GM21390 (cell line): ENCODE measurements at regions not wholly inside any gene's neighbourhood (a gene's known extent, or its start where the extent isn't known, plus 50 kb on each side); places are given as distances from the start of the nearest gene placed in this dataset.
A peak's percentile ranks its signal among the peaks of the same experiment; 100 is the strongest.
"Not testable (repeated sequence)": the region's sequence is repeated elsewhere in the genome, so short reads cannot be mapped to it uniquely, and the experiment has no call there.

ENCODE experiments used
- ATAC-seq: cut with Tn5 transposase; IDR thresholded peaks from one replicate; pipeline ENCODE4 v1.9.1; 2021; ENCODE audit not compliant: unreplicated experiment

DNA sequence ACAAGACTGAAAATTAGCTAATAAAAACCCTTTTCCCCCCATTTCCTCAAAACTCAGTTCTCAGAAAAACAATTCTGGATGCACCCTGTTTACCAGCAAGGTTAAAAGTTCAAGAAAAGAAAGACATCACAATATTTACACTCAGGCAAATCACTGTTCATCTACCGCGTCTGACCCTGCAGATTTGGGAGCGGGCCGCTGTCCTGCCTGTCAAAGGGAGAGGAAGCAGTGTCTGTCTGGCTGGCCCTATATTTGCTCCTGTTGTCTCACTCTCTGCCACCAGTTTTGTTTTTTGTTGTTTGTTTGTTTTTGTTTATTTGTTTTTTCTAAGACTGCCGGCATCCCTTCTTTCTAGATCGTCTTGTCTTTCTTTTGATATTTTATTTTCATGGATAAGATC, 299.4 kb downstream of the BCL2L11 start:
- not testable (repeated sequence) for ATAC-seq

DNA sequence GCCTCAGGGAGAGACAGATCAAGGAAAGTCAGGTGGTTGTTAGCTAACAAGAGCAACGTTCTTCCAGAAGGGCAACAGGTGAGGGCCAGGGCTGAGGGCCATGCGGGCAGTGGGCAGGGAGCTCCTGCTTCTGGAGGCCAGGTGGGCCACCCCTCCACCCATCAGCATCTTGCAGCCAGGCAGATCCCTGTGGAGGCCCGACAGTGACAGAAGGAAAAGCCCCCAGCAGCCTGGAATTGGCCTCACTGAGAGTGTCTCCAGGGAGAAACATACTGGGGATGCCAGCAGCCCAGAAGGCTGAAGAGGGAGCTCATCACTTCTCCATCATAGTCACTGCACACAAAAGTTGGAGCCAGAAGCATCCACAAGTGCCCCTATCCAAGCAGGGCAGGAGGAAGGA, 300.1 kb downstream of the BCL2L11 start:
- not testable (repeated sequence) for ATAC-seq

DNA sequence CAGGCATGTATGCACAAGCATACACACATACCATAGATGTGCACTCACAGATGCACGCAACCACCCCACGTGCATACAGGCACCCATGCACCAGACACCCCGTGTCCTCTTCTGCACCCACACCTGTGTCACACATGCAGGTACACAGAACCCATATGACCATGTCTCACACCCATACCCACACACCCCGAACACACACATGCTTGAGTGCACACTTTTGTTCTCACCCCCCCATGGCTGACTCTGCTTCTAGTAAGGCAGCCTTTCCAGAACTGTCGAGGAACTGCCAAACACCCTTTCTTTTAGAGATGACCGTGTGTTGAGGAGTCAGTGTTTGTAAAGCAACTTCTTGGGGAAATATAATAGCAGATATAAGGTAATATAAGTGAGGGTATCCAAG, 301.2 kb downstream of the BCL2L11 start:
- ATAC-seq = not testable (repeated sequence)

DNA sequence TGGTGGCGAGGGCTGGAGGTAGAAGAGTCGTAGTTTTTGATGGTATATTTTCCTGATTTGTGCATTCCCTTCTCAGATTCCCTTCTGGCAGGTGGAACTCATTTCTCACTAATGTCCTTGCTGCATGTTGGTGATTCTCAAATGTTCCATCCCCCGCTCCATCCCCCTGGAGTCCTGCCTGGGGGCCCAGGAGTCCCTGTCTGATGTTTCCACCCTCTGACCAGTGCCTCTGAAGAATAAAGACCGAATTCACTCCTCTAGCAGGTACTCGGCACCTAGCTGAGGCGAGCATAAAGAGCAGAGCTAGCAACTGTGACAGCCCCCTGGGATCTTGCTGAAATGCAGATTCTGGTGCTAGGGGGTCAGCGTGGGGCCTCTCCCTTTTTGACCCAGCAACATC, 301.8 kb downstream of the BCL2L11 start:
- ATAC-seq = not testable (repeated sequence)

DNA sequence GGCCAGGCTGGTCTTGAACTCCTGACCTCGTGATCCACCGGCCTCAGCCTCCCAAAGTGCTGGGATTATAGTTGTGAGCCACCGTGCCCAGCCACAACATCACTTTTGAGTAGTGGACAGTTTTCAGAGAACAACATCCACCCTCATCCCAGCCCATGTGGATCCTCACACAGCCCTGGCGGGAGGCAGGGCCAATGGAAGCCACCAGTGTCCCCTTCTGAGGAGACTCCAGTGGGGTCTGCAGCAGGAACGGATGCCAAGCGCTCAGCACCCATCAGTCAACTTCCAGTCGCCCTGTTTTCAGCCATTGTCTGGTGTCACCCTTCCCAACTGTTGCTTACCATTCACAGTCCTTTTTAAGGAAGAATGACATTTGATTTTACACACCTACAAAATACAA, 302.5 kb downstream of the BCL2L11 start:
- not testable (repeated sequence) for ATAC-seq

DNA sequence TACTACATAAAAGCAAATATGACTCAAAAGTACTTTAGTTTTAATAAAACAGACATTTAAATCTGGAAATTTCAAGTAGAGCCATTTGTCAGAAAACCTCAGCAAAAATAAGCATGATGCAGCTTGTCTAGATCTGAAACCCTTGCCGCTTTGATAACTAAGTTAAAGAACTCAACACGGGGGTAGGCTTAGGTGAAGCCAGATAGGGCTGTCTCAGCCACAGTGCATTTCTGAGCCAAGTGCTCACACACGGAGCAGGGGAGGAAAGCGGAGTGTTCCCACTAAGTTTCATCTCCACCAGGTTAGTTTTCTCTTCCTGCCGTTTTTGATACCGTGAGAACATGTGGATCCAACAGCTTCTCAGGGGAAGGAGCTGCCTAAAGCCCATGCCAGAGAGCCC, 303.5 kb downstream of the BCL2L11 start:
- not testable (repeated sequence) for ATAC-seq

DNA sequence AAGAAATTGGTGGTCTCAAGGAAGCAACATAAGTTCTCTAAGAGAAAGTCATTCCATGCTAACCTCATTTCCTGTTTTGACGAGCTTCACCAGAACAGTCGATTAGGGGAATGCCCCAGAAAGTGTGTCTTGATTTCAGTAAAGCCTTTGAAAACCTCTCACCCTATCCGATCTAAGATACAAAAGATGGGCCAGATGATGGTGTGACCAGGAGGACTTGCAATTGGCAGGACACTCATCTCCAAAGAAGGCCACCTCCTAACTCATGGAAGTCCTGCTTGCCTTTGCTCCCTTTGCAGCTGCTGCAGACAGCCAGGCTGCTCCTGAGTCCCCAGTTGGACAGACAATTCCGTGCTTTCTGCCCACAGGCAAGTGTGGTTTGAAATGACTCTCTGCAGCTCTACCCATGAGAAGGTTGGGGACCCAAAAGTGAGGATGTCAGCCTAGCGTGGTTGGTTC, 304.2 kb downstream of the BCL2L11 start:
- ATAC-seq = not testable (repeated sequence)

DNA sequence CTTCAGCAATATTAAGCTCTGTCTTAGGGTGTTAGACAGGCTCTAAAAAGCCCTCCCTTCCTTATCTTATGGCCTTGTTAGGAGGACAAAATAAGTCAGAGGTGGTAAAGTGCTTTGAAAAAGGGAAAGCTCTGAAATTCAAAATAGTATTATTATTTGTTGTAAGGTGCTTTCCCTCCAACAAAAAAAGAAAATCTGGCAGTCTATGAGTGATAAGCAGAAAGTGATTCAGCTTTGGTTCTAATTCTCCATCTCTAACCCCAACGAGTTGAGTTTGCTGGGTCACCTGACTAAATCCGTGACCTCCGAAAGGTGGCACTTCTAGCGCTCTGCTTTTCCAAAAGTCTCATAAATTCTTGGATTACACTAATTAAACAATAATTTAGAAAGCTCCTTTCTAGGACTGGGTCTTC, 305.1 kb downstream of the BCL2L11 start:
- ATAC-seq = not testable (repeated sequence)

DNA sequence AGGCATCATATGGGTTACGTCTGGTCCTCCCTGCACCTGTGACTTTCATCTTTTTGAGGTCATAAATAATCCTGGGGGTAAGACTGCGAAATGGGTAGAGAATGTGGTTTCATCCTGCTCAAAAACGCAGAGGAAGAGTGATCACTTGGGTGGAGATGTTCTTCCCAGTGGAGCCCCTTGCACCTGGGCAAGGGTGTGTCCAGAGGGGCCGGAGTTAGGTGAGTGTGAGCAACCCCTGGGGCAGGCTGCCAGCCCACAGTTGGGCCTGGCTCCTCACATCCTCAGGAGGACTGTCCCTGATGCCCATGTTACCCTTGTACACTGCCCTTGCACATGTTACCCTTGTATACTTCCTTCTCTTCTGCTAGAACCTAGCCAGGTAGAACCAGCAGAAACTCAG, 306.6 kb downstream of the BCL2L11 start:
- ATAC-seq = not testable (repeated sequence)

DNA sequence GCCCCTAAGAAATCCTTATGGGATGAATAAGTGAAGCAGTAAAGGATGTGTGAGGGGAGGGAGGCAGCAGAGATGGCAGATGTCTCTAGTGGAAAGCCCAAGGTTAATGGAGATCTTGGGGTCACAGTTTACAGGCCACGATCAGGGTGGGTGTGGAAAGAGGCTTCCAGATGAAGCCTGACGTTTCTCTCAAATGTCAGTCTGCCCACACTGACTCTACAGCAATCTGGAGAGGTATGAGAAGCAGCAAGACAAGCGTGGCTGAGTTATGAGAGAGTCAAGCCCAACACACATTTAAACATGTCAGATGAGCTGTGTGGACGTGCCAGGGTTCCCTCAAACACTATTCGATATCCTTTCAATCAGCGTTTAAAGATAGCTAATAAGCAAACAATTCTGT, 308.2 kb downstream of the BCL2L11 start:
- ATAC-seq = not testable (repeated sequence)

DNA sequence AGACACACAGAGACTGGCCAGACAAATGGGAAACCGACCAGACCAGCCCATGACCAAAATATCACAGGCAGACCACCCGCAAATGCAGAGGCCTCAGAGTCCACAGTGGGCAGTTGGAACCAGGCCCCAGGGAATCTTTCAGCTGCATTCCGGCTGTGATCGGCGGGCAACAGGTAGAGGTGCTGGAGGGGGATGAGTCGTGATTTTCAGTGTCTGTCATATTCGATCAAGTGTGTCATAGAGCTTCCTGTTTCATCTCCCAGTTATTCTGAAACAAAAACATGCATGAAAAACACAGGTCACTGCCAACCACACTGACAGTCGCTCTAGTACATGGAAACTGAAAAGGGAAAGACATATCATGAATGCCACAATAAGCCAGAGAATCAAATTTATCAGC, 308.6 kb downstream of the BCL2L11 start:
- ATAC-seq = peak; percentile 54

DNA sequence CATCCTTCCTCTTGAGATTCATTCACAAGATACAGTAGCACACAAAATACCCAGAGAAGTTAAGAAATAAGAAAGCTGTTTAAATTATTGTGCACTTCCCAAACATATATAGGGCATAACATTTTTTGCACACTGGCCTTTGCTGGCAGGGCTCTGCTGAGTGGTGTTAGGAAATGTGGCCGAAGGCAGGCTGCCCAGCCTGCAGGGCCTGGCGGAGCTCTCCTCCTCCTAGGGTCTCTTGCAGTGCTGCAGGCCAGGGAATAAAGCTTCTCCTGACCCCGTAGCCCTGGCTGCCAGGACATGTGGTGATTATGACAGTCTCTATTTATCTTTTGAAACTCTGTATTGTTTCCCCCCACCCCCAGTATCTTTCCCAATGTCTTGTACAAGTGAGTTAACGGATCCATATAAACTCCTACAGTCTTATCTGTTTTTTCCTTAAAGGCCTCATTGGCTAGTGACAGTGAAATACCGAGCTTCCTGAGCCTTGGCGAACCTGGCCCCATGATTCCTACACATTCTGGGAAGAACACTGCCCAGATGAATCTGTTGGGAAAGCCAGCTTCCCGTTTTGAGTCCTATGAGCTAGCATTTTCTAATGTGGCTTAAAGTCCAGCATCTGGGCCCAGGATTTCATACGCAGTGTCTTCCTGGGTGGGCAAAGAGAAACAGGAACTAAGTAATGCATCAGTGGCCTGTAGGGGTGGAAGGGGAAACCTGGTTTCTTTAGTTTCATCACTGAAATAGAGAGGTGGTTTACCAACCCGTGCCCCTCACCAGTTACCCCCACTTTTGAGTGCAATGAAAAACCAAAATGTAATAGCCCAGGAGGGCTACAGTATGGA, 310.3 kb downstream of the BCL2L11 start:
- not testable (repeated sequence) for ATAC-seq

DNA sequence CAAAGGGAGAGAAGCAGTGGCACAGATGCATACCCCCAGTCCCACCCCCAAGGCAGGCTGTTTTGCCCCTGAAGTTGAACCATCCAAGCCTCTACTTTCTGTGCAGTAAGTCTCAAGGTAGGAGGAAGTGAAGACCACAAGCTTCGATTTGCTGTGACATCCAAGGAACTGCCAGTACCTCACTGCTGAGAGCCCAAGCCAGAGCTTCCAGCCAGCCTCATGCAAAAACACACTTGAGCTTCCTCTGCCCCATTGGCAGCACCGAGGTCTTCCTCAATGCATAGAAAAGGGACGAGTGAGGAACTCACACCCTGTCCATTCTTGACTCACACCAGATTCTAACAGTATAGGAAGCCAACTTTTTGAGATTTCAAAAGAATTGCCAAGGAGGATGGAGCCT, 311.7 kb downstream of the BCL2L11 start:
- not testable (repeated sequence) for ATAC-seq

DNA sequence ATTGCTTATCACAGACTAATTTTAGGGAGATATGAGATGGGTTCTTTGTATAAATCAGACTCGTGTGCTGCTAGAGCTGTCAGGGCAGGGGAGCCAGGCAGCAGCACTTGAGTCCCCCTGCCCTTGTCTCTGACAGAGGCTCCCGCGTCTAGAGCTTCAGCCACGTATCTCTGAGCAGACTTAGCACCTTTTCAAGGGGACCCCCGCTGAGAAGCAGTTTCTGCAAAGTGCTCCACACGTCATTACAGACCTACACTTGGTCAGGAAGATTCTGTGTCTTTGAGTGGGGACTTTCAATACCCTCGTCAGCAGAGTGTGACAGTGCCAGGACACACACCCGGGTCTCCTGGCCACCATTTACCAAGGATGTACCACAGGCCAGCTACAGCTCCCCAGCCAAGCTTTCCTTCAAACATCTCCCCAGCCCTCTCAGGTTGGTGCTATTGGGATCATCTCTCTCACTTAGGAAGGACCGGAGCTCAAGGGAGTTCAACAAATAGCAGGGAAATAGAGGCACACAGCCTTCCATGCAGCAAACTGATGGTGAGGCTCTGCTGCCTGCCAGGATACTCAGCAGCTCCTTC, 312.3 kb downstream of the BCL2L11 start:
- not testable (repeated sequence) for ATAC-seq

DNA sequence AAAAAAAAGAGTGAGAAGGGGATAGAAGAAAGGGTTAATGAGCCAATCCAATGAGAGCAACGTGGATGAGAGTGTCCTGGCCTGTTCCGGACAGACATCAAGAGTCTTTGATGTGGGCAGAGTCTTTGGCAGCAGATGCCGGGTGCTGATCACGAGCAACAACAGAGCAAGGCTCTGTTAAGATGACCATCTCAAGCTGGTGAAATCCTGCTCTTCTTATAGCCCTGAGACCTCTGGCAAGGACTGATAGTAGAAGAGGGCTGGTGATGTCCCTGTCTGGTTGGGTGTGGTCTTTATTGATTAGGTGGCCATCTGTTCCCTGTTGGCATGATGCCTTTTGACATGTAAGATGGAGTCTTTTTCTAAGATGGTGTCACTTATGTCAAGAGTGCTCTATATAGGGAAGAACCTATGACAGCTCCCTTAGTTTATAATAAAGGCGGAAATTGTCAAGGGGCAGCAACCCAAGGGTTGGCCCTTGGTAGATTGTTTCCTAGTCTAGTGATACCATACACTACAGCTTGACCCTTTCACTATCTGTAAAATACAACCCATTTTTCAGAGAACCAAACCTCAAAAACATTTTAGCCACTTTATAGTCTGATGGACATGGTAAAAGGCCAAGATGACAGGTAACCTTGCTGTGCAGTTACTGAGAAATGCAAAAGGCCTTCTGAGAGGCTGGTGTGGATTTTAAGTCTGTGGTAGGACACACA, 313.3 kb downstream of the BCL2L11 start:
- ATAC-seq = not testable (repeated sequence)

DNA sequence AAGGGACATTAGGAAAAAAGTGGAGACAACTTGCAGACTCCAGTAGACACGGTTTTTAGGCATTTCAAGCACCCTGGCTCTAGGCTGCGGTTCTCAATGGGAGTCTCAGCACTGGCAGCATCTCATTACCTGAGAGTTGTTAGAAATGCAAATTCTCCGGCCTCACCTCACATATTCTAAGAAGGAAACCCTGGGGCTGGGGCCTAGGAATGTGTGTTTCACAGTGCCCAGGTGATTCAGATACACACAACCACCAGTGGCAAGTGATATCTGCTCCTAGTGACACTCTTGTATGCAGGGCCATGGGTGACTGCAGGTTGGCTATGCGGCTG, 313.9 kb downstream of the BCL2L11 start:
- ATAC-seq = not testable (repeated sequence)

DNA sequence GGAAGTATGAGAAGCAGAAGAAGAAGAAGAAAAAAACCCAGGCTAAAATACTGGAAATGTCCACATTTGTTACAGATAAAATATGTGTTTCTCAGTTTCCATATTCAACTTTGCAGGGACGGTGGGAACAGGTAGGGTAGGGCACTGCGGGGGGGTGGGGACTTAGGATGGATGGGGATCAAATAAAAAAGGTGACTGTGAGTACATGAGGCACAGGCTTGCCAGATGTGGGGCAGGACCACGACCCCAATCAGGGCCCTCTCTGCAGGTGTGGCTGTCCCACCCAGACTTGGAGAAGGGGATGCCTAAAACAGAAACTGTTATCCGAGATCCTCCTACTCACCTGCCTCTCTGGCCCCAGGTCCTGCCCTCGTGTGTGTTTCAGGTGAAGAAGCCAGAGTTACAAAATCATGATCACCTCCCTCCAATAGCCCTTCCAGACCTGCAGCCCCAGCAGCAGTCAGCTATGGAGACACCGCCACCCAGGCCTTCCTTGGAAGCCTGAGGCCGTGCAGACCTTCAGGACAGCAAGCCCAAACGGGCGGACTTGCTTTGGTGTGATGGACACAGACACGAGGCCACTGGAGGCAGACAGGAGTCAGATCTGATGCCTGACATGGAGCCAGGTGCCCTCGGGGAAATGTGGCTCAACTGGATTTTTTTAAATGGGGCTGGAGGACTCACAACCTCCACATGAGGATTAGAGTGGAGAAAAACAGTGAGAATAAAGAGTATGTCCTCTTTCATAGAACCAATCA, 315.0 kb downstream of the BCL2L11 start:
- not testable (repeated sequence) for ATAC-seq

DNA sequence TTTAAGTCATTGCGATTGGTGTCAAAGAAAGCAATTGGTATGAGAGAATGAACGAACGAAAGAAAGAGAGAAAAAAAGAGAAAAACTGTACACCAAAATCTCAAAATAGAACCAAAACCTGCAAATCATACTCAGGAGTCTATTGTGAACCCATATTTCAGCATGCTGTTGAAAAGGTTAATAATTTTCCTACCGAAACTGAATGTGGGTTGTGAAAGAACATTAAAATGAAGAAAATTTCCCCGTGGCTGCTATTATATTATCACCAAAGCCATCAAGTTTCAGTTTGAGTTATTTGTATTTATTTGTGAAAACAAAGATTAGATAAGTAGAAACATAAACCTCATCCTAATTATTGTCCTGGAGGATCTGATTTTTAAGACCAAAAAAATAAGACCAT, 315.7 kb downstream of the BCL2L11 start:
- not testable (repeated sequence) for ATAC-seq

DNA sequence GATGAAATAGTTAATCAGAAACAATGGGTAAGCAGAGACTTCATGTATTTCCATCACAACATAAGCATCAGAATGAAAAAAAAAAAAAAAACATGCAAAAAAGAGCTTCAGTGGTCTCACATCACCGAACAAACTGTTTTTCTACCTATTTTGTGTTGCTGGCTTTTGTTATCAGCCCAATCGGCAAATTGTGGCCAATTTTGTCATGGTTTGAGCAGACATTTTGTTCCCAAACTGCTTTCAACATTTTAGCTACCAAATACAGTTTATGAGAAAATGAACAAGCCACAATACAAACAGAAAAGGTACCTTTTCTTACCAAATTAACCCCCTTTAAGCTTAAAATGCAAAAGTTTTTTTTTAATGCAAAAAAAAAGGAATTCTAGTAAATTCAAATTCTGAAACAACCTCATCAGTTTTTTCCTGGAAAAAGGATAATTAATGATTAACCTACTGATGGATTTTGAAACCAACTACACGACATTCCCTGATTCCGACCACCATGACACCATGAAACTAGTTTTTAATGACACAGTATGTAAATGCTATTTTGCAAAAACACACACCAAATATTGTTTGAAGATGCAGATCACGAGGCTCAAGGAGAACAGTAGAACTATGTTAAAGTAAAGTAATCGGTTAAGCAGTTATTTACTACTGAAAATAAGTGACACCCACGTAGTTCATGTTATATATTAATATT, 316.7 kb downstream of the BCL2L11 start:
- not testable (repeated sequence) for ATAC-seq

DNA sequence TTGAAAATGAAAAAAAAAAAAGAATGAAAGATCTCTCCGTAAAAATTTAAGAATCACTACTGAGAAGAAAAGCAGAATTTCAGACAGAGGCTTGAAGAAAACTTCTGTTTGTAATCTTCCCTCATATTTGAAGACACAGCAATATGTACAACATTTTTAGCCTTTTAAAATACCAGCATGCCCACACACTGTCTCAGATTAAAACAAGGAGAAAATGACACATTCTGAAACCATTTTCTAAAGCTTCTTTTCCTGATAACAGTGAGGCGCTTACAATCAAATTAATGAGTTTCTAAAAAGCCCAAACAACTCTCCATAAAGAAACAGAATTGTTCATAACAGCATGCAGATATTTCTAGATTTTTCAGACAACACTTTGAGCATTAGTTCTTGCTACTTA, 317.4 kb downstream of the BCL2L11 start:
- ATAC-seq = not testable (repeated sequence)
